ENCODE measurements at regions not wholly inside any gene's neighbourhood (a gene's known extent, or its start where the extent isn't known, plus 50 kb on each side); places are given as distances from the start of the nearest gene placed in this dataset.

GRCh38 chr10:36126076-36126475 lies 484.0 kb upstream of the FZD8 start:
- TF ChIP-seq EZH2 (IDR thresholded peaks at IDR 0.05; ENCODE audit: borderline replicate concordance, low read depth, low read length, poor library complexity, severe bottlenecking) (no peak), CTCF (conservative IDR thresholded peaks at IDR 0.05; ENCODE audit: low read depth, low read length) (no peak)
- H3K36me3 ChIP-seq (ENCODE audit: insufficient read depth, low read length, poor library complexity, severe bottlenecking): no peaks in the 10 kb centered on the region
- BruUV-seq (replicated peaks): no TSS peak
- ChIA-PET CTCF (no interaction called here), POLR2A (ENCODE audit: low non-redundant PET) (no interaction called here)
- no peaks in the 10 kb centered on the region for H3K4me1 ChIP-seq (ENCODE audit: insufficient read depth, low read length, poor library complexity, severe bottlenecking)
- H3K27ac ChIP-seq (ENCODE audit: low read depth, low read length, poor library complexity, severe bottlenecking): no peak overlapping the region
- no peak overlapping the region for H3K4me3 ChIP-seq (ENCODE audit: low read depth, low read length, poor library complexity, severe bottlenecking)
- no peaks in the 10 kb centered on the region for H3K9me3 ChIP-seq (ENCODE audit: low read depth, low read length, poor library complexity, severe bottlenecking)
- no peaks in the 10 kb centered on the region for H3K27me3 ChIP-seq (replicated peaks; ENCODE audit: insufficient read depth, low read depth, low read length, poor library complexity)
- DNase-seq (ENCODE audit: low spot score): no peak
- intact Hi-C loops (cut with micrococcal nuclease; ENCODE audit: unreplicated experiment): no loop called here

GRCh38 chr10:36119455-36119854 lies 477.4 kb upstream of the FZD8 start:
- no peak overlapping the region for H3K27ac ChIP-seq (ENCODE audit: low read depth, low read length, poor library complexity, severe bottlenecking)
- H3K27me3 ChIP-seq (replicated peaks; ENCODE audit: insufficient read depth, low read depth, low read length, poor library complexity): no peaks in the 10 kb centered on the region
- TF ChIP-seq CTCF (conservative IDR thresholded peaks at IDR 0.05; ENCODE audit: low read depth, low read length) (no peak), EZH2 (IDR thresholded peaks at IDR 0.05; ENCODE audit: borderline replicate concordance, low read depth, low read length, poor library complexity, severe bottlenecking) (no peak)
- no peak overlapping the region for H3K4me3 ChIP-seq (ENCODE audit: low read depth, low read length, poor library complexity, severe bottlenecking)
- H3K4me1 ChIP-seq (ENCODE audit: insufficient read depth, low read length, poor library complexity, severe bottlenecking): no peaks in the 10 kb centered on the region
- POLR2A ChIA-PET (ENCODE audit: low non-redundant PET): no interaction called here
- CTCF ChIA-PET: no interaction called here
- DNase-seq (ENCODE audit: low spot score): no peak
- intact Hi-C loops (cut with micrococcal nuclease; ENCODE audit: unreplicated experiment): no loop called here
- no peaks in the 10 kb centered on the region for H3K9me3 ChIP-seq (ENCODE audit: low read depth, low read length, poor library complexity, severe bottlenecking)
- no peaks in the 10 kb centered on the region for H3K36me3 ChIP-seq (ENCODE audit: insufficient read depth, low read length, poor library complexity, severe bottlenecking)
- BruUV-seq (replicated peaks): no TSS peak

- no peak overlapping the region for H3K27ac ChIP-seq (ENCODE audit: low read depth, low read length, poor library complexity, severe bottlenecking)
- TF ChIP-seq EZH2 (IDR thresholded peaks at IDR 0.05; ENCODE audit: borderline replicate concordance, low read depth, low read length, poor library complexity, severe bottlenecking) (no peak), CTCF (conservative IDR thresholded peaks at IDR 0.05; ENCODE audit: low read depth, low read length) (no peak)
- H3K9me3 ChIP-seq (ENCODE audit: low read depth, low read length, poor library complexity, severe bottlenecking): no peaks in the 10 kb centered on the region
- H3K4me3 ChIP-seq (ENCODE audit: low read depth, low read length, poor library complexity, severe bottlenecking): no peak overlapping the region
- no peaks in the 10 kb centered on the region for H3K36me3 ChIP-seq (ENCODE audit: insufficient read depth, low read length, poor library complexity, severe bottlenecking)
- ChIA-PET POLR2A (ENCODE audit: low non-redundant PET) (no interaction called here), CTCF (no interaction called here)
- no peak for DNase-seq (ENCODE audit: low spot score)
- no TSS peak for BruUV-seq (replicated peaks)
- intact Hi-C loops (cut with micrococcal nuclease; ENCODE audit: unreplicated experiment): no loop called here
- H3K27me3 ChIP-seq (replicated peaks; ENCODE audit: insufficient read depth, low read depth, low read length, poor library complexity): no peaks in the 10 kb centered on the region
- H3K4me1 ChIP-seq (ENCODE audit: insufficient read depth, low read length, poor library complexity, severe bottlenecking): no peaks in the 10 kb centered on the region
These were observed 476.2 kb upstream of the FZD8 start for GRCh38 chr10:36118314-36118713.

Measured in A673 (cell line).